HL-60 (cell line): ENCODE measurements at regions not wholly inside any gene's neighbourhood (a gene's known extent, or its start where the extent isn't known, plus 50 kb on each side); places are given as distances from the start of the nearest gene placed in this dataset.

Experiments used
- DNase-seq, 2 experiments: peaks; one replicate each; pipeline ENCODE4 v3.0.0-alpha.2; 2010 to 2020; ENCODE audit warnings: low read depth in 1 of 2, low spot score in 1 of 2
- H3K27ac ChIP-seq: fragments of 250-450 bp; sonication (Bioruptor Pico); replicated peaks from 2 replicates; pipeline ENCODE4 v1.5.1; 2020; ENCODE audit warnings: mild to moderate bottlenecking, moderate library complexity
- H3K27me3 ChIP-seq: fragments of 250-450 bp; sonication (Bioruptor Pico); 2 replicates; pipeline ENCODE4 v1.5.1; 2021; ENCODE audit warnings: mild to moderate bottlenecking, moderate library complexity; ENCODE audit not compliant: insufficient read depth, poor library complexity, severe bottlenecking
- H3K4me3 ChIP-seq: replicated peaks from 2 replicates; pipeline ENCODE4 v1.5.1; 2011; ENCODE audit warnings: mild to moderate bottlenecking, control low read depth, low read length; ENCODE audit not compliant: insufficient read depth
- GABPA ChIP-seq: IDR thresholded peaks from 2 replicates; pipeline ENCODE4 v1.6.1; 2012; ENCODE audit warnings: low read depth
- POLR2AphosphoS5 ChIP-seq: IDR thresholded peaks from 2 replicates; pipeline ENCODE4 v1.6.1; 2012; ENCODE audit warnings: low read depth
- SPI1 ChIP-seq: IDR thresholded peaks from 2 replicates; pipeline ENCODE4 v1.6.1; 2012; ENCODE audit warnings: low read depth, mild to moderate bottlenecking, borderline replicate concordance
- TF ChIP-seq, protein P1 (sequence below): IDR thresholded peaks from 2 replicates; pipeline ENCODE4 v1.6.1; 2012; ENCODE audit warnings: low read depth; ENCODE audit not compliant: insufficient replicate concordance
- TF ChIP-seq, protein P2 (sequence below): IDR thresholded peaks from one replicate; pipeline ENCODE4 v1.5.1; 2011; ENCODE audit warnings: low read length, control low read depth, inconsistent platforms; ENCODE audit not compliant: insufficient read depth

DNA sequence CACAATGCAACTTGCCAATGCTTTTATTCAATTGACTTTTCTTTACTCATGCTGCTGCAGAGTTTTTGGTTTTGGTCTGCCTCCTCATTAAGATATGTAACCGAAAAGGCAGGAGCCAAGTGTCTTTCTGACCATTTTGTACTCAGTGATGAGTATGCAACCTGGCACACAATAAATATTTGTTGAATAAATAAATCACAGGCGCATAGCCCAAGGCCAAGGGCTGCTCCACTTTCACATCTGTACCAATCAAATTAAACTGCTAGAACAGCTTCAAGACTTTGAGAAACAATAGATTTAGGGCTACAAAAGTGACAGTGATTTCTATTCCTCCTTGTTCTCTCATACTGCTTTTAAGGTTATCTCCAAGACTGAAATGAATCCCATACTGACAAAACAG is 828.2 kb downstream of the RNF144A start:
- Histone ChIP-seq H3K27ac (no peak overlapping the region), H3K27me3 (no peaks in the 10 kb centered on the region), H3K4me3 (no peak overlapping the region)
- no peak for TF ChIP-seq POLR2AphosphoS5
- TF ChIP-seq, protein P1, sequence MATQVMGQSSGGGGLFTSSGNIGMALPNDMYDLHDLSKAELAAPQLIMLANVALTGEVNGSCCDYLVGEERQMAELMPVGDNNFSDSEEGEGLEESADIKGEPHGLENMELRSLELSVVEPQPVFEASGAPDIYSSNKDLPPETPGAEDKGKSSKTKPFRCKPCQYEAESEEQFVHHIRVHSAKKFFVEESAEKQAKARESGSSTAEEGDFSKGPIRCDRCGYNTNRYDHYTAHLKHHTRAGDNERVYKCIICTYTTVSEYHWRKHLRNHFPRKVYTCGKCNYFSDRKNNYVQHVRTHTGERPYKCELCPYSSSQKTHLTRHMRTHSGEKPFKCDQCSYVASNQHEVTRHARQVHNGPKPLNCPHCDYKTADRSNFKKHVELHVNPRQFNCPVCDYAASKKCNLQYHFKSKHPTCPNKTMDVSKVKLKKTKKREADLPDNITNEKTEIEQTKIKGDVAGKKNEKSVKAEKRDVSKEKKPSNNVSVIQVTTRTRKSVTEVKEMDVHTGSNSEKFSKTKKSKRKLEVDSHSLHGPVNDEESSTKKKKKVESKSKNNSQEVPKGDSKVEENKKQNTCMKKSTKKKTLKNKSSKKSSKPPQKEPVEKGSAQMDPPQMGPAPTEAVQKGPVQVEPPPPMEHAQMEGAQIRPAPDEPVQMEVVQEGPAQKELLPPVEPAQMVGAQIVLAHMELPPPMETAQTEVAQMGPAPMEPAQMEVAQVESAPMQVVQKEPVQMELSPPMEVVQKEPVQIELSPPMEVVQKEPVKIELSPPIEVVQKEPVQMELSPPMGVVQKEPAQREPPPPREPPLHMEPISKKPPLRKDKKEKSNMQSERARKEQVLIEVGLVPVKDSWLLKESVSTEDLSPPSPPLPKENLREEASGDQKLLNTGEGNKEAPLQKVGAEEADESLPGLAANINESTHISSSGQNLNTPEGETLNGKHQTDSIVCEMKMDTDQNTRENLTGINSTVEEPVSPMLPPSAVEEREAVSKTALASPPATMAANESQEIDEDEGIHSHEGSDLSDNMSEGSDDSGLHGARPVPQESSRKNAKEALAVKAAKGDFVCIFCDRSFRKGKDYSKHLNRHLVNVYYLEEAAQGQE, result no peak
- TF ChIP-seq, protein P2, sequence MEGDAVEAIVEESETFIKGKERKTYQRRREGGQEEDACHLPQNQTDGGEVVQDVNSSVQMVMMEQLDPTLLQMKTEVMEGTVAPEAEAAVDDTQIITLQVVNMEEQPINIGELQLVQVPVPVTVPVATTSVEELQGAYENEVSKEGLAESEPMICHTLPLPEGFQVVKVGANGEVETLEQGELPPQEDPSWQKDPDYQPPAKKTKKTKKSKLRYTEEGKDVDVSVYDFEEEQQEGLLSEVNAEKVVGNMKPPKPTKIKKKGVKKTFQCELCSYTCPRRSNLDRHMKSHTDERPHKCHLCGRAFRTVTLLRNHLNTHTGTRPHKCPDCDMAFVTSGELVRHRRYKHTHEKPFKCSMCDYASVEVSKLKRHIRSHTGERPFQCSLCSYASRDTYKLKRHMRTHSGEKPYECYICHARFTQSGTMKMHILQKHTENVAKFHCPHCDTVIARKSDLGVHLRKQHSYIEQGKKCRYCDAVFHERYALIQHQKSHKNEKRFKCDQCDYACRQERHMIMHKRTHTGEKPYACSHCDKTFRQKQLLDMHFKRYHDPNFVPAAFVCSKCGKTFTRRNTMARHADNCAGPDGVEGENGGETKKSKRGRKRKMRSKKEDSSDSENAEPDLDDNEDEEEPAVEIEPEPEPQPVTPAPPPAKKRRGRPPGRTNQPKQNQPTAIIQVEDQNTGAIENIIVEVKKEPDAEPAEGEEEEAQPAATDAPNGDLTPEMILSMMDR, result no peak
- no peak for TF ChIP-seq GABPA
- TF ChIP-seq SPI1, result no peak
- no peak for DNase-seq

DNA sequence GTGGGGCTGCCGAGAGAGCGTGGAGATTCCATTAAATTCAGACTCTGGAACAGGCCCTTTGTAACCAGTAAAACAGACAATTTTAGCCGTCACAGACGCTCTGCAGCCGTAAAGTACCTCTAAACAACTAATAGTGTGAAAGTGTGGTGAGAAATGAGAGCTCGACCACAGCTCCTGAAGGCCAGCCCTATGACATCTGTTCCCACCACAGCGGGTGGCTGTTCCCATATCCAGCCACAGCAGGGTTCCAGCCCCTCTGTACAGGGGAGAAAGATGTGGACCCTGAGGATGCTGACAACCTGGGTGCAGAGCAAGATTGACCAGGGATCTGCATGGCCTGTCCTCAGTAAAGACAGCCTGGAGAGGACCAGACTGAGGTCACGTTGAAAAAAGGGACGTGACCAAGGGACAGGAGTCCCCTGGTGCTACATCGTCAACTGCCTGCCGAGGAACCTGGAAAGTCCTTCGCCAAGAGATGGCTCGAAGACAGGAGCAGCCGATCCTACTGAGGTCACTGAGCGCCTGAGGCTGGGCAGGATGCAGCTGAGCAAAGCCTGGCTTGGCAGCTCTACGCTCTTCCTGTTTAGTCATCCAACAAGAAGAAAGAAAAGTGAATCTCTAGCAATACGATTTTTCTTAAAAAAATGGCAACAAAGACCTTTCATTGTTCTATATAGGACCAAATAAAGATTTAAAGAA is 831.7 kb downstream of the RNF144A start:
- DNase-seq, result no peak
- Histone ChIP-seq H3K27ac (no peak overlapping the region), H3K4me3 (no peak overlapping the region), H3K27me3 (no peaks in the 10 kb centered on the region)
- TF ChIP-seq, protein P2, result no peak
- TF ChIP-seq, protein P1, result no peak
- TF ChIP-seq SPI1 (no peak), POLR2AphosphoS5 (no peak), GABPA (no peak)

DNA sequence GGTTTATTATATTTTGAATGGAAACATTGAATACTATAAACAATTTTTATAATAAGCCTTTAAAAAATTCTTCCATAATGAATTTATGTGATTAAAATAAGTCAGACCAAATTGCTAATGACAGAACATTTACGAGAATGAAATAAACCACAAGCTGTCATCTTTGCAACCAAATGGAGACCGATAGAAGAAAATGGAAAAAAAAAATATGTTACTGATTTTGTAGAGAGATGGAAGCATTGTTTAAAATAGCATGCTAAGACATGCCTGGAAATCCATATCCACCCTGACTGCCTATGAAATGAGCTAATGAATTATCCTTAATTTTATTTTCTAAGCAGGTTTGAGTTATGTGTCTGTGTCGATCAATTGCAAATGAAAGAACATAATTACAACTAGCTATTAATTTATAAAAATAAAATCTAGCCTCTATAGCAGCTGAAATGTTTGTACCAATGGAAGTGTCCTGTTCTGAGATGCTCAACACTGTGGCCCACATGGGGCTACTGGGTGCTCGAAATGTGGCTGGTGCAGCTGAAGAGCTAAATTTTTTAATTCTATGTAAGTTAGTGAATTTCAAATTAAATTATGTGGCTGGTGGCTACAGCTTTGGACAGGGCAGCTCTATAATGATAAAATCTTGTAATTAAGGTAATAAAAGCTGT is 832.8 kb downstream of the RNF144A start:
- Histone ChIP-seq H3K27ac (no peak overlapping the region), H3K27me3 (no peaks in the 10 kb centered on the region), H3K4me3 (no peak overlapping the region)
- DNase-seq, result no peak
- TF ChIP-seq, protein P2, result no peak
- TF ChIP-seq POLR2AphosphoS5, result no peak
- TF ChIP-seq, protein P1, result no peak
- no peak for TF ChIP-seq GABPA
- TF ChIP-seq SPI1, result no peak
